PC-3 (cell line): ENCODE measurements at regions not wholly inside any gene's neighbourhood (a gene's known extent, or its start where the extent isn't known, plus 50 kb on each side); places are given as distances from the start of the nearest gene placed in this dataset.

ENCODE experiments used
- ATAC-seq: fragments of 200-7000 bp; cut with Tn5 transposase; 2 replicates; pipeline ENCODE4 v1.9.1; 2020; ENCODE audit warnings: mild to moderate bottlenecking, moderate library complexity
- BruUV-seq: library from RNA; stranded (reverse); fragments of 400-500 nt; replicated peaks from 2 replicates; lab custom pipeline; 2021; lab: Mats Ljungman, UMichigan
- CTCF ChIA-PET: fragments of 300-600 bp; sonication (Branson Sonifier 250); formaldehyde crosslinking; loops from one replicate; lab custom pipeline; 2022; ENCODE audit warnings: antibody characterized with exemption; lab: Charles Lee
- POLR2A ChIA-PET: fragments of 300-600 bp; sonication (Branson Sonifier 250); formaldehyde crosslinking; loops from one replicate; lab custom pipeline; 2022; ENCODE audit warnings: antibody characterized with exemption; ENCODE audit not compliant: unreplicated experiment; lab: Charles Lee
- DNase-seq: peaks from one replicate; pipeline ENCODE4 v3.0.0-alpha.2; 2015
- H2AFZ ChIP-seq: fragments of 300-600 bp; sonication (generic); 2 replicates; pipeline ENCODE4 v1.6.0; 2016; ENCODE audit warnings: antibody characterized with exemption, low read length
- H3F3A ChIP-seq: fragments of 300-600 bp; sonication (generic); one replicate; pipeline ENCODE4 v1.6.0; 2017; ENCODE audit warnings: antibody characterized with exemption, low read length, control low read depth, mild to moderate bottlenecking; ENCODE audit not compliant: unreplicated experiment
- H3K27ac ChIP-seq: fragments of 300-600 bp; sonication (generic); 2 replicates; pipeline ENCODE4 v1.5.1; 2016; ENCODE audit warnings: mild to moderate bottlenecking, low read length
- H3K27me3 ChIP-seq: fragments of 300-600 bp; sonication (generic); 2 replicates; pipeline ENCODE4 v1.6.1; 2016; ENCODE audit warnings: low read length, mixed read lengths
- H3K36me3 ChIP-seq: fragments of 300-600 bp; sonication (generic); 2 replicates; pipeline ENCODE4 v1.6.1; 2016; ENCODE audit warnings: low read depth, mixed run types, low read length, mixed read lengths
- H3K4me1 ChIP-seq: fragments of 300-600 bp; sonication (generic); 2 replicates; pipeline ENCODE4 v1.5.1; 2016; ENCODE audit warnings: low read length; ENCODE audit not compliant: insufficient read depth
- H3K4me2 ChIP-seq: fragments of 300-600 bp; sonication (generic); 2 replicates; pipeline ENCODE4 v1.6.0; 2016; ENCODE audit warnings: low read length
- H3K4me3 ChIP-seq: fragments of 300-600 bp; sonication (generic); 2 replicates; pipeline ENCODE4 v1.5.1; 2016; ENCODE audit warnings: mild to moderate bottlenecking, low read length, mixed read lengths
- H3K79me2 ChIP-seq: fragments of 300-600 bp; sonication (generic); 2 replicates; pipeline ENCODE4 v1.6.1; 2017; ENCODE audit warnings: low read length, mixed read lengths
- H3K9ac ChIP-seq: fragments of 300-600 bp; sonication (generic); 2 replicates; pipeline ENCODE4 v1.6.0; 2016; ENCODE audit warnings: mild to moderate bottlenecking, low read length
- H3K9me2 ChIP-seq: fragments of 300-600 bp; sonication (generic); replicated peaks from 2 replicates; pipeline ENCODE4 v1.6.1; 2016; ENCODE audit warnings: mixed run types, low read length, mixed read lengths
- H3K9me3 ChIP-seq: fragments of 300-600 bp; sonication (generic); 2 replicates; pipeline ENCODE4 v1.6.1; 2016; ENCODE audit warnings: low read length, mixed read lengths
- H4K20me1 ChIP-seq: fragments of 300-600 bp; sonication (generic); 2 replicates; pipeline ENCODE4 v1.6.1; 2016; ENCODE audit warnings: low read length, mixed read lengths
- EZH2 ChIP-seq: fragments of 300-600 bp; sonication (generic); IDR thresholded peaks from one replicate; pipeline ENCODE4 v1.6.1; 2017; ENCODE audit warnings: antibody characterized with exemption, mild to moderate bottlenecking, low read length; ENCODE audit not compliant: unreplicated experiment
- EZH2phosphoT487 ChIP-seq: fragments of 300-600 bp; sonication (generic); IDR thresholded peaks from 2 replicates; pipeline ENCODE4 v1.6.1; 2018; ENCODE audit warnings: mild to moderate bottlenecking, antibody characterized with exemption, low read length, borderline replicate concordance
- intact Hi-C: fragments of 100-400 bp; cut with micrococcal nuclease; formaldehyde crosslinking; loops from 2 replicates; pipeline ENCODE4 v1.9.0; 2023
- TF ChIP-seq, protein P1 (sequence below): fragments of 300-600 bp; sonication (generic); conservative IDR thresholded peaks from 2 replicates; pipeline ENCODE4 v1.5.1; 2017; ENCODE audit warnings: antibody characterized with exemption, low read depth, mild to moderate bottlenecking, low read length

DNA sequence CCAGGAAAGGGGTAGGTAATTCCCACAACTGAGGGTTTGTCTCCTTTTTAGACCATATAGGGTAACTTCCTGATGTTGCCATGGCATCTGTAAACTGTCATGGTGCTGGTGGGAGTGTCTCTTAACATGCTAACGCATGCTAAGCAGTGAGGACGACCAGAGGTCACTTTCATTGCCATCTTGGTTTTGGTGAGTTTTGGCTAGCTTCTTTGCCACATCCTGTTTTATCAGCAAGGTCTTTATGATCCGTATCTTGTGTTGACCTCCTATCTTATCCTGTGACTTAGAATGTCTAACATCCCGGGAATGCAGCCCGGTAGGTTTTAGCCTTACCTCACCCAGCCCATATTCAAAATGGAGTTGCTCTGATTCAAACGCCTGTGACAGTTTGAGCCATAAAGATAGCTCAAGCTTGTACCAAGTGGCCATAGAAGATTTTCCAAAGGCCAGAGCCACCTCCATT, 176.0 kb upstream of the NAMPT start:
- Histone ChIP-seq H3K4me3 (no peak overlapping the region), H3K27me3 (no peaks in the 10 kb centered on the region), H3K27ac (no peak overlapping the region), H3F3A (no peaks in the 10 kb centered on the region), H3K9me2 (no peaks in the 10 kb centered on the region), H2AFZ (peak overlapping the region; percentile 43; the same call in 1 of the 2 replicates), H3K4me1 (peaks cover 28% of the 10 kb centered on the region), H3K79me2 (0 out of 2 replicates have a peak, but pooled peaks cover 11% of the 10 kb centered on the region), H3K9me3 (no peaks in the 10 kb centered on the region), H4K20me1 (no peaks in the 10 kb centered on the region), H3K4me2 (peak overlapping the region; percentile 52), H3K9ac (no peak overlapping the region), H3K36me3 (0 out of 2 replicates have a peak, but pooled peaks cover 6% of the 10 kb centered on the region)
- peak; percentile 82 for DNase-seq
- no TSS peak for BruUV-seq
- peak; percentile 73 for ATAC-seq
- intact Hi-C loops, result loop anchor here (5.0 to 10.0 kb wide), 2 partner anchors 114 to 406 kb away; no protein-coding TSS in a partner anchor
- ChIA-PET CTCF (interaction anchor here (0.6 to 3.1 kb wide), 3 partner anchors 129 to 282 kb away, joined by 3 to 117 read pairs (median 16); partner anchors contain the start of gene NAMPT), POLR2A (interaction anchor here (0.6 to 1.0 kb wide), 3 partner anchors 85 to 266 kb away, joined by 3 to 11 read pairs (median 7); partner anchors contain the start of gene NAMPT)
- TF ChIP-seq, protein P1, sequence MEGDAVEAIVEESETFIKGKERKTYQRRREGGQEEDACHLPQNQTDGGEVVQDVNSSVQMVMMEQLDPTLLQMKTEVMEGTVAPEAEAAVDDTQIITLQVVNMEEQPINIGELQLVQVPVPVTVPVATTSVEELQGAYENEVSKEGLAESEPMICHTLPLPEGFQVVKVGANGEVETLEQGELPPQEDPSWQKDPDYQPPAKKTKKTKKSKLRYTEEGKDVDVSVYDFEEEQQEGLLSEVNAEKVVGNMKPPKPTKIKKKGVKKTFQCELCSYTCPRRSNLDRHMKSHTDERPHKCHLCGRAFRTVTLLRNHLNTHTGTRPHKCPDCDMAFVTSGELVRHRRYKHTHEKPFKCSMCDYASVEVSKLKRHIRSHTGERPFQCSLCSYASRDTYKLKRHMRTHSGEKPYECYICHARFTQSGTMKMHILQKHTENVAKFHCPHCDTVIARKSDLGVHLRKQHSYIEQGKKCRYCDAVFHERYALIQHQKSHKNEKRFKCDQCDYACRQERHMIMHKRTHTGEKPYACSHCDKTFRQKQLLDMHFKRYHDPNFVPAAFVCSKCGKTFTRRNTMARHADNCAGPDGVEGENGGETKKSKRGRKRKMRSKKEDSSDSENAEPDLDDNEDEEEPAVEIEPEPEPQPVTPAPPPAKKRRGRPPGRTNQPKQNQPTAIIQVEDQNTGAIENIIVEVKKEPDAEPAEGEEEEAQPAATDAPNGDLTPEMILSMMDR, result no peak
- no peak for TF ChIP-seq EZH2
- no peak for TF ChIP-seq EZH2phosphoT487

DNA sequence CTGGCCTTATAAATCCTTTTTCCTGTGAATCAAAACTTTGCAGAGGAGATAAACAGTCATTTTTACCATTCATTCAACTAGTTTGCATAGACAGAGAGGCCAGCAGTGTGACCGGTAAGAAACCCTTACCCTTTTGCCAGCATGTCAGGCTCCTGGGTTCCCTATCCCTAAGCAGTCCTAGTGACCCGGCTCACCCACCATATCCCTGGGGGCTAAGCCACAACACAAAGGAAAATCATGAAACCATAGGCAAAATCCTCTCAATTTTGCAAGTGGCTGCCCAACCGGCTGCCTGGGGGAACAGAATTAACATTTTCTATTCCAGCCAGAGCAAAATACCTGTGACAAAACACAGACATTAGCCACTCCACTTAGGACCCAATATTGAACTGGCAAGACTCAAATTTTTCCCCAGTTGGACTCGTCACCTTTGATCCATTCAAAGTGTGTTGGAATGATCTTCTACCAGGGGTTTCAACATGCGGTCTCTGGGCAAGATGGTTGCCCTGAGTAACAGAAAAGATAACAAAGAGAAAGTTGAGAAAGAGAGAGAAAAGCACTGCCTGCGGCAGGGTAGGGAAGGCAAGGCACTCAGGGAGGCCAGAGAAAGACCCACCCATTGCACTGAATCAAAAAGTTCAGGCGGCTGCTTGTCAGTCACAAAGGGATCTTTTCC, 174.8 kb upstream of the NAMPT start:
- peaks cover 28% of the 10 kb centered on the region for H3K4me1 ChIP-seq
- ChIA-PET CTCF (no interaction called here), POLR2A (interaction anchor here (0.5 kb wide), 1 partner anchor 282 kb away, joined by 3 read pairs; no protein-coding TSS in a partner anchor)
- DNase-seq (no peak), ATAC-seq (no peak)
- 0 out of 2 replicates have a peak, but pooled peaks cover 1% of the 10 kb centered on the region for H3K79me2 ChIP-seq
- H3F3A ChIP-seq, result no peaks in the 10 kb centered on the region
- H3K4me2 ChIP-seq, result no peak overlapping the region
- H3K27me3 ChIP-seq, result no peaks in the 10 kb centered on the region
- H3K27ac ChIP-seq, result no peak overlapping the region
- no peak overlapping the region for H3K9ac ChIP-seq
- 0 out of 2 replicates have a peak, but pooled peaks cover 6% of the 10 kb centered on the region for H3K36me3 ChIP-seq
- no TSS peak for BruUV-seq
- no peaks in the 10 kb centered on the region for H4K20me1 ChIP-seq
- no peak for TF ChIP-seq EZH2
- no peak for TF ChIP-seq EZH2phosphoT487
- TF ChIP-seq, protein P1, result no peak
- 0 out of 2 replicates have a peak, but pooled peaks cover 7% of the 10 kb centered on the region for H3K9me3 ChIP-seq
- no peak overlapping the region for H3K4me3 ChIP-seq
- no peak overlapping the region for H2AFZ ChIP-seq
- no peaks in the 10 kb centered on the region for H3K9me2 ChIP-seq
- intact Hi-C loops, result loop anchor here (5.0 to 10.0 kb wide), 2 partner anchors 112 to 405 kb away; no protein-coding TSS in a partner anchor
